ENCODE measurements at regions not wholly inside any gene's neighbourhood (a gene's known extent, or its start where the extent isn't known, plus 50 kb on each side); places are given as distances from the start of the nearest gene placed in this dataset.

- WGBS, 3 donors = 45 to 61% (median 49%) methylated on average over 1 of the region's 1 CpG
- Histone ChIP-seq H3K9me3 (no peaks in the 10 kb centered on the region), H3K36me3 (no peaks in the 10 kb centered on the region), H3K4me1 (ENCODE audit: insufficient read depth) (no peaks in the 10 kb centered on the region), H3K27me3 (no peaks in the 10 kb centered on the region), H3K27ac (no peak overlapping the region), H3K4me3 (no peak overlapping the region)
- TF ChIP-seq EP300 (IDR thresholded peaks at IDR 0.05) (peak; percentile 36), POLR2A (IDR thresholded peaks at IDR 0.05) (no peak)
- peak in 1 of 5 donors; percentile 39 for DNase-seq
- intact Hi-C loops (cut with DNase I) = no loop called here
These were observed 109.2 kb downstream of the OLFM4 start for GRCh38 chr13:53137779-53138178.

- 56 to 58% (median 56%) methylated on average over 14 of the region's 14 CpGs for WGBS, 3 donors
- Histone ChIP-seq H3K9me3 (no peaks in the 10 kb centered on the region), H3K27ac (no peak overlapping the region), H3K4me1 (ENCODE audit: insufficient read depth) (no peaks in the 10 kb centered on the region), H3K4me3 (no peak overlapping the region), H3K36me3 (no peaks in the 10 kb centered on the region), H3K27me3 (no peaks in the 10 kb centered on the region)
- DNase-seq = peak in 1 of 5 donors; percentile 41
- intact Hi-C loops (cut with DNase I) = no loop called here
- TF ChIP-seq EP300 (IDR thresholded peaks at IDR 0.05) (no peak), CTCF (IDR thresholded peaks at IDR 0.05) (no peak), POLR2A (IDR thresholded peaks at IDR 0.05) (no peak)
These were observed 109.9 kb downstream of the OLFM4 start for GRCh38 chr13:53138376-53139036.

- Histone ChIP-seq H3K9me3 (no peaks in the 10 kb centered on the region), H3K27me3 (no peaks in the 10 kb centered on the region), H3K4me3 (no peak overlapping the region), H3K27ac (no peak overlapping the region), H3K36me3 (no peaks in the 10 kb centered on the region), H3K4me1 (ENCODE audit: insufficient read depth) (no peaks in the 10 kb centered on the region)
- 49 to 62% (median 55%) methylated on average over 3 of the region's 3 CpGs for WGBS, 3 donors
- no peak for DNase-seq
- intact Hi-C loops (cut with DNase I) = no loop called here
- no peak for TF ChIP-seq CTCF (IDR thresholded peaks at IDR 0.05)
These were observed 112.7 kb downstream of the OLFM4 start for GRCh38 chr13:53141336-53141735.

- Histone ChIP-seq H3K27me3 (no peaks in the 10 kb centered on the region), H3K4me3 (no peak overlapping the region), H3K4me1 (ENCODE audit: insufficient read depth) (no peaks in the 10 kb centered on the region), H3K36me3 (no peaks in the 10 kb centered on the region), H3K9me3 (no peaks in the 10 kb centered on the region), H3K27ac (no peak overlapping the region)
- 47 to 62% (median 51%) methylated on average over 5 of the region's 5 CpGs for WGBS, 3 donors
- intact Hi-C loops (cut with DNase I) = no loop called here
- DNase-seq = no peak
- TF ChIP-seq EP300 (IDR thresholded peaks at IDR 0.05) (no peak), CTCF (IDR thresholded peaks at IDR 0.05) (no peak), POLR2A (IDR thresholded peaks at IDR 0.05) (no peak)
These were observed 113.7 kb downstream of the OLFM4 start for GRCh38 chr13:53142306-53142705.

GRCh38 chr13:53143757-53144339 is 115.2 kb downstream of the OLFM4 start:
- 80 to 82% (median 81%) methylated on average over 6 of the region's 6 CpGs for WGBS, 3 donors
- TF ChIP-seq EP300 (IDR thresholded peaks at IDR 0.05) (no peak), CTCF (IDR thresholded peaks at IDR 0.05) (no peak), POLR2A (IDR thresholded peaks at IDR 0.05) (no peak)
- no peak overlapping the region for H3K27ac ChIP-seq

More at GRCh38 chr13:53143757-53144339, 115.2 kb downstream of the OLFM4 start:
- H3K27me3 ChIP-seq = no peaks in the 10 kb centered on the region
- no peaks in the 10 kb centered on the region for H3K4me1 ChIP-seq (ENCODE audit: insufficient read depth)
- intact Hi-C loops (cut with DNase I) = loop anchor here in 1 of 4 donors (1.0 kb wide), 1 partner anchor 22 kb away; no protein-coding TSS in a partner anchor
- DNase-seq = no peak
- H3K4me3 ChIP-seq = no peak overlapping the region
- H3K9me3 ChIP-seq = no peaks in the 10 kb centered on the region
- H3K36me3 ChIP-seq = no peaks in the 10 kb centered on the region

All from ovary (tissue), 7 donors.